ENCODE measurements at regions not wholly inside any gene's neighbourhood (a gene's known extent, or its start where the extent isn't known, plus 50 kb on each side); places are given as distances from the start of the nearest gene placed in this dataset.

DNA sequence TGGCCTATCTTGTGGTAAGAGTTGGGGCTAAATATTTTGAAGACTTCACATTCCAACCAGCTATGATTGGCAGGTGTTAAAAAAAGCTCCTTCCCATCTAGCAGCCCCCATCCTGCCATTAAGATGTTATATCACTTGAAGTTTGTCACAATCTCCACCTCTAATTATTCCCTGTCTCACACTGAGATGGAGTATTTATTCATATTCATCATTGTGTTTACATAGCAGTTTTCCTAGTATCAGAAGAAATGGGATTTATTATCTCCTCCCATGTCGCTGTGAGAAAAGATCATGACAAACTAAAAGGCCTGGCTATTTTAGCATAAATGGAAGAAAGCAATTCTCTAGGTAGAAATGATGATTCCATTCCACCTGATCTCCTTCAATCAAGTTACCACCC lies 653.6 kb downstream of the GABRG2 start:
- no peaks in the 10 kb centered on the region for H3K4me1 Mint-ChIP-seq
- peaks cover 26% of the 10 kb centered on the region for H3K9me3 Mint-ChIP-seq
- no peak overlapping the region for H3K4me3 Mint-ChIP-seq
- H3K36me3 Mint-ChIP-seq = peaks cover 3% of the 10 kb centered on the region
- no peaks in the 10 kb centered on the region for H3K27me3 Mint-ChIP-seq (ENCODE audit: low read depth)
- no peak overlapping the region for H3K27ac Mint-ChIP-seq
- DNase-seq (ENCODE audit: low spot score in 2 of 2, unreplicated experiment in 2 of 2) = no peak
- TF ChIP-seq, protein P1, sequence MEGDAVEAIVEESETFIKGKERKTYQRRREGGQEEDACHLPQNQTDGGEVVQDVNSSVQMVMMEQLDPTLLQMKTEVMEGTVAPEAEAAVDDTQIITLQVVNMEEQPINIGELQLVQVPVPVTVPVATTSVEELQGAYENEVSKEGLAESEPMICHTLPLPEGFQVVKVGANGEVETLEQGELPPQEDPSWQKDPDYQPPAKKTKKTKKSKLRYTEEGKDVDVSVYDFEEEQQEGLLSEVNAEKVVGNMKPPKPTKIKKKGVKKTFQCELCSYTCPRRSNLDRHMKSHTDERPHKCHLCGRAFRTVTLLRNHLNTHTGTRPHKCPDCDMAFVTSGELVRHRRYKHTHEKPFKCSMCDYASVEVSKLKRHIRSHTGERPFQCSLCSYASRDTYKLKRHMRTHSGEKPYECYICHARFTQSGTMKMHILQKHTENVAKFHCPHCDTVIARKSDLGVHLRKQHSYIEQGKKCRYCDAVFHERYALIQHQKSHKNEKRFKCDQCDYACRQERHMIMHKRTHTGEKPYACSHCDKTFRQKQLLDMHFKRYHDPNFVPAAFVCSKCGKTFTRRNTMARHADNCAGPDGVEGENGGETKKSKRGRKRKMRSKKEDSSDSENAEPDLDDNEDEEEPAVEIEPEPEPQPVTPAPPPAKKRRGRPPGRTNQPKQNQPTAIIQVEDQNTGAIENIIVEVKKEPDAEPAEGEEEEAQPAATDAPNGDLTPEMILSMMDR (IDR thresholded peaks at IDR 0.05; ENCODE audit: unreplicated experiment) = no peak

DNA sequence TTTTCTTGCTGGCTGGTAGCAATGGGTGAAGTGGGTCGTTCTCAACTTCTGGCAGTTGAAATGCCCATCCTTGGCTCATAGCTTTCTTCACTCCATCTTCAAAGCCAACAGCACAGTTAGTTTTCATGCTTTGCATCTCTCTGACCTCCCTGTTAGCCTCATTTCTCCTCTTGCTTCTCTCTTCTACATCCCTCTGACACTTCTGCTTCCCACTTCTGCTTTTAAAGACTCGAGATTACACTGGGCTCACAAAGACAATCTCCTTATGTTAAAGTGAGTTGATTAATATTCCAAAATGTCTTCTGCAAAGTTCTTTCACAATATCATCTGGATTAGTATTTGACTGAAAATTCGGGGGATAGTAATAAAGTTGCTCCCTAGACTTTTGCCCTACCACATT lies 684.8 kb upstream of the CCNG1 start:
- H3K9me3 Mint-ChIP-seq = peaks cover 8% of the 10 kb centered on the region
- TF ChIP-seq, protein P1 (IDR thresholded peaks at IDR 0.05; ENCODE audit: unreplicated experiment) = no peak
- no peak overlapping the region for H3K4me3 Mint-ChIP-seq
- no peak for DNase-seq (ENCODE audit: low spot score in 2 of 2, unreplicated experiment in 2 of 2)
- H3K27me3 Mint-ChIP-seq (ENCODE audit: low read depth) = no peaks in the 10 kb centered on the region
- H3K27ac Mint-ChIP-seq = no peak overlapping the region
- no peaks in the 10 kb centered on the region for H3K36me3 Mint-ChIP-seq
- no peaks in the 10 kb centered on the region for H3K4me1 Mint-ChIP-seq

DNA sequence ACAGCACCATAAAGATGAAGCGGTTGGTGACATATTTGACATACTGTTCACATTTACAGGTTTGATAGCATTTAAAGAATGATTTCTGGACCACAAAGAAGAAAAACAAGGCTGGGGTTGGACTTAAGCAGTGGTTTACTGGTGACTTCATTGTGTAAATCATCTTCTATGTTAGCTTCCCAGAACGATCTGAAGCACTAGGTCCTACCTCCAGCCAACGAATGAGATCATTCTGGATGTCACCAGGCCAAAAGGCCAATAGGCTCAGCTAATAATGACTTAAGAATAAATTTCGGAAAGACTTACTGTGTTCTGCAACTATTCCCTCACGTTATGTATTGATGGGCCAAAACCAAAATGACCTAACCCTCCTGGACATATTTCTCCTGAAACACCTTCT lies 675.3 kb upstream of the CCNG1 start:
- no peaks in the 10 kb centered on the region for H3K9me3 Mint-ChIP-seq
- TF ChIP-seq, protein P1 (IDR thresholded peaks at IDR 0.05; ENCODE audit: unreplicated experiment) = no peak
- DNase-seq (ENCODE audit: low spot score in 2 of 2, unreplicated experiment in 2 of 2) = no peak
- no peaks in the 10 kb centered on the region for H3K27me3 Mint-ChIP-seq (ENCODE audit: low read depth)
- H3K4me1 Mint-ChIP-seq = no peaks in the 10 kb centered on the region
- H3K4me3 Mint-ChIP-seq = no peak overlapping the region
- no peak overlapping the region for H3K27ac Mint-ChIP-seq
- no peaks in the 10 kb centered on the region for H3K36me3 Mint-ChIP-seq

DNA sequence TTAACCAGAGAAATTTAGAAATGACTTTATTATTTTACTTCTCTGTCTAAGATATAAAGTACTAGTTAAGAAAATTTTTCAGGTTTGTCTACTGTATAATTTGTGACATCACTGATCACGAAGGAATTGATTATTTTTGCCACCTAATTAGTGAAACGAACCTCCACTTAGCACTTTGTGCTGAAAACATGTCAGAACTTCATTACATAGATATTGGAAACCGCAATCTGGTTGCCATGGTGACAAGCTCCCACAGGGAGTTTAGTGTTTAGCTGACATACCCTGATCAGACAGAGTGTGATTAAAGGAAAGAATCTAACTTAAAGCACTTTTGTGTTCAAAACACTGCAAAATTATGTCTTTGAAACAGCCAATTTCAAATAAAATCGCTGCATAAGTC lies 668.4 kb upstream of the CCNG1 start:
- TF ChIP-seq, protein P1 (IDR thresholded peaks at IDR 0.05; ENCODE audit: unreplicated experiment) = no peak
- Mint-ChIP-seq H3K4me3 (no peak overlapping the region), H3K27ac (no peak overlapping the region), H3K36me3 (no peaks in the 10 kb centered on the region), H3K9me3 (no peaks in the 10 kb centered on the region), H3K4me1 (no peaks in the 10 kb centered on the region), H3K27me3 (ENCODE audit: low read depth) (no peaks in the 10 kb centered on the region)
- DNase-seq (ENCODE audit: low spot score in 2 of 2, unreplicated experiment in 2 of 2) = no peak

DNA sequence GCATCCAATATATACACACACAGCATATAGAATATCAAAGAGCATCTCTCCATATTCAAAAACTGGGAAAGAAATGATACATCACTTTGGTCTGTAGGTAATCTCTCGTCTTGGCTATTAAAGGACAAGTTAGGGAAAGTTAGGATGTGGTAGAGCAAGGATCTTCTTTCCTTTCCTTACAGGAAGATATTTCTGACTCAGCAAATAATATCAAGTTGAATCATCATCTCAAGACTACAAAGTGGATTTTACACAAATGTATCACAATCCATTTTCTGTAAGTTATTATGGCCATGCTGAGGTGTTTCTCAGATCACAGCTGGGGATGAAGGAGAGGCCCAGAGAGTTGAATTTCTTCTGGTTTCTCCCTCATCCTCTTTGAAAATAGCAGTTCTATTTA lies 651.7 kb upstream of the CCNG1 start:
- H3K36me3 Mint-ChIP-seq = no peaks in the 10 kb centered on the region
- peaks cover 12% of the 10 kb centered on the region for H3K9me3 Mint-ChIP-seq
- no peaks in the 10 kb centered on the region for H3K27me3 Mint-ChIP-seq (ENCODE audit: low read depth)
- no peaks in the 10 kb centered on the region for H3K4me1 Mint-ChIP-seq
- DNase-seq (ENCODE audit: low spot score in 2 of 2, unreplicated experiment in 2 of 2) = no peak
- TF ChIP-seq, protein P1 (IDR thresholded peaks at IDR 0.05; ENCODE audit: unreplicated experiment) = no peak
- no peak overlapping the region for H3K4me3 Mint-ChIP-seq
- H3K27ac Mint-ChIP-seq = no peak overlapping the region

DNA sequence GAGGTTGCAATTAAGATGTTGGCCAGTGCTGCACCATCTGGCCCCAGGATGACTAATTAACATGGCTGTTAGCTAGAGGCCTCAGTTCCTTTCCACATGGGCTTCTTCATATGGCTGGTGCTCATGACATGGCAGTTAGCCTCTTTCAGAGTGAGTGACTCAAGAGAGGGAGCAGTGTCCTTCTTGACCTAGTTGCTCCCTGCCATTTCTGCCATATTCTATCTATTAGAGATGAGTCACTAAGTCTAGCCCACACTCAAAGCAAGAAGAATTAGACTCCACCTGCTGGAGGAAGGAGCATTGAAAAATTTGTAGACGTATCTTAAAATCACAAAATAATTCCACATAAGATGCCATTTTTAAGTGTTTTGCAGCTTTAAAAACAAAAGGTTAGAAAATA lies 651.2 kb upstream of the CCNG1 start:
- Mint-ChIP-seq H3K9me3 (peaks cover 12% of the 10 kb centered on the region), H3K4me1 (no peaks in the 10 kb centered on the region), H3K36me3 (no peaks in the 10 kb centered on the region), H3K4me3 (no peak overlapping the region), H3K27ac (no peak overlapping the region), H3K27me3 (ENCODE audit: low read depth) (no peaks in the 10 kb centered on the region)
- DNase-seq (ENCODE audit: low spot score in 2 of 2, unreplicated experiment in 2 of 2) = no peak
- TF ChIP-seq, protein P1 (IDR thresholded peaks at IDR 0.05; ENCODE audit: unreplicated experiment) = no peak
